Fibroblast of lung (primary cell): ENCODE measurements at regions not wholly inside any gene's neighbourhood (a gene's known extent, or its start where the extent isn't known, plus 50 kb on each side); places are given as distances from the start of the nearest gene placed in this dataset.

ENCODE experiments used
- DNase-seq, 2 donors: peaks; one replicate each; pipeline versions ENCODE4 v3.0.0 to v3.0.0-alpha.2; 2010; ENCODE audit warnings: low read depth in 2 of 2
- H2AFZ ChIP-seq: 2 replicates; pipeline ENCODE4 v1.5.1; 2012; ENCODE audit warnings: low read length, control low read depth, inconsistent platforms
- H3K27ac ChIP-seq: 2 replicates; pipeline ENCODE4 v1.5.1; 2011; ENCODE audit warnings: low read length, control low read depth; ENCODE audit not compliant: insufficient read depth
- H3K27me3 ChIP-seq: 2 replicates; pipeline ENCODE4 v1.5.1; 2011; ENCODE audit warnings: mild to moderate bottlenecking, low read length; ENCODE audit not compliant: control insufficient read depth, insufficient read depth
- H3K36me3 ChIP-seq: 2 replicates; pipeline ENCODE4 v1.5.1; 2011; ENCODE audit warnings: low read length; ENCODE audit not compliant: control insufficient read depth, insufficient read depth
- H3K4me1 ChIP-seq: 2 replicates; pipeline ENCODE4 v1.5.1; 2011; ENCODE audit warnings: low read length; ENCODE audit not compliant: control insufficient read depth, insufficient read depth; ENCODE audit errors: extremely low read depth
- H3K4me2 ChIP-seq: 2 replicates; pipeline ENCODE4 v1.5.1; 2011; ENCODE audit warnings: low read length, control low read depth; ENCODE audit not compliant: insufficient read depth; ENCODE audit errors: extremely low read depth
- H3K4me3 ChIP-seq, 4 experiments: fragments of 200-600 bp in 1 of 4; sonication (generic) in 1 of 4; replicated peaks in 1 of 4; 2 replicates each; pipeline ENCODE4 v1.5.1; 2011 to 2016; ENCODE audit warnings: low read length in 4 of 4, low read depth in 3 of 4, mild to moderate bottlenecking in 3 of 4, control low read depth in 2 of 4, inconsistent platforms in 1 of 4, mixed read lengths in 1 of 4; ENCODE audit not compliant: insufficient read depth in 1 of 4; ENCODE audit errors: control extremely low read depth in 1 of 4
- H3K79me2 ChIP-seq: 2 replicates; pipeline ENCODE4 v1.5.1; 2012; ENCODE audit warnings: mild to moderate bottlenecking, low read length, inconsistent platforms; ENCODE audit not compliant: control insufficient read depth, insufficient read depth
- H3K9ac ChIP-seq: 2 replicates; pipeline ENCODE4 v1.5.1; 2011; ENCODE audit warnings: mild to moderate bottlenecking, low read length, control low read depth; ENCODE audit not compliant: insufficient read depth
- H3K9me3 ChIP-seq: 2 replicates; pipeline ENCODE4 v1.5.1; 2012; ENCODE audit warnings: low read depth, low read length; ENCODE audit not compliant: control insufficient read depth, insufficient read depth
- H4K20me1 ChIP-seq: 2 replicates; pipeline ENCODE4 v1.5.1; 2011; ENCODE audit warnings: low read length; ENCODE audit not compliant: control insufficient read depth, insufficient read depth; ENCODE audit errors: extremely low read depth
- CTCF ChIP-seq, 2 donors: IDR thresholded peaks in 1 of 2; conservative IDR thresholded peaks in 1 of 2; 1 replicate in 1 of 2; 2 replicates in 1 of 2; pipeline ENCODE4 v1.5.1; 2011 to 2012; ENCODE audit warnings: low read length in 2 of 2, control low read depth in 1 of 2, inconsistent platforms in 1 of 2, low read depth in 1 of 2, mild to moderate bottlenecking in 1 of 2
- EZH2 ChIP-seq: IDR thresholded peaks from 2 replicates; pipeline ENCODE4 v1.5.1; 2012; ENCODE audit warnings: low read length, control low read depth, mild to moderate bottlenecking; ENCODE audit errors: missing control alignments

- Histone ChIP-seq H3K27ac (no peak overlapping the region), H4K20me1 (no peaks in the 10 kb centered on the region), H2AFZ (no peak overlapping the region), H3K4me1 (peaks cover 3% of the 10 kb centered on the region), H3K4me3 (no peak overlapping the region), H3K79me2 (no peaks in the 10 kb centered on the region), H3K4me2 (no peak overlapping the region), H3K9ac (no peak overlapping the region), H3K36me3 (no peaks in the 10 kb centered on the region), H3K9me3 (no peaks in the 10 kb centered on the region), H3K27me3 (no peaks in the 10 kb centered on the region)
- no peak for TF ChIP-seq EZH2
- TF ChIP-seq CTCF (conservative IDR thresholded peaks at IDR 0.05 in 1 of 2, IDR thresholded peaks at IDR 0.05 in 1 of 2; ENCODE audit: low read depth in 1 of 2, low read length in 2 of 2) = no peak
- DNase-seq = no peak
Observed at GRCh38 chr3:67073812-67074211, 75.7 kb downstream of the KBTBD8 start.

- H3K4me1 ChIP-seq = peaks cover 3% of the 10 kb centered on the region
- no peak overlapping the region for H3K9ac ChIP-seq
- no peaks in the 10 kb centered on the region for H3K79me2 ChIP-seq
- no peak overlapping the region for H2AFZ ChIP-seq
- no peak for TF ChIP-seq EZH2
- no peak for TF ChIP-seq CTCF (conservative IDR thresholded peaks at IDR 0.05 in 1 of 2, IDR thresholded peaks at IDR 0.05 in 1 of 2; ENCODE audit: low read depth in 1 of 2, low read length in 2 of 2)
- DNase-seq = no peak
- H3K9me3 ChIP-seq = no peaks in the 10 kb centered on the region
- no peak overlapping the region for H3K4me3 ChIP-seq
- no peak overlapping the region for H3K4me2 ChIP-seq
- H4K20me1 ChIP-seq = no peaks in the 10 kb centered on the region
- no peaks in the 10 kb centered on the region for H3K27me3 ChIP-seq
- H3K27ac ChIP-seq = no peak overlapping the region
- no peaks in the 10 kb centered on the region for H3K36me3 ChIP-seq
Observed at GRCh38 chr3:67075295-67075694, 77.2 kb downstream of the KBTBD8 start.

- Histone ChIP-seq H3K4me2 (no peak overlapping the region), H3K9me3 (no peaks in the 10 kb centered on the region), H4K20me1 (no peaks in the 10 kb centered on the region), H3K9ac (no peak overlapping the region), H3K36me3 (no peaks in the 10 kb centered on the region), H3K4me3 (no peak overlapping the region), H3K27ac (no peak overlapping the region), H2AFZ (no peak overlapping the region), H3K4me1 (peaks cover 3% of the 10 kb centered on the region), H3K79me2 (no peaks in the 10 kb centered on the region), H3K27me3 (no peaks in the 10 kb centered on the region)
- DNase-seq = no peak
- TF ChIP-seq EZH2 = no peak
- TF ChIP-seq CTCF (conservative IDR thresholded peaks at IDR 0.05 in 1 of 2, IDR thresholded peaks at IDR 0.05 in 1 of 2; ENCODE audit: low read depth in 1 of 2, low read length in 2 of 2) = no peak
Observed at GRCh38 chr3:67076607-67077006, 78.5 kb downstream of the KBTBD8 start.
